ENCODE measurements at regions not wholly inside any gene's neighbourhood (a gene's known extent, or its start where the extent isn't known, plus 50 kb on each side); places are given as distances from the start of the nearest gene placed in this dataset.
"Not testable (repeated sequence)": the region's sequence is repeated elsewhere in the genome, so short reads cannot be mapped to it uniquely, and the experiment has no call there.

DNA sequence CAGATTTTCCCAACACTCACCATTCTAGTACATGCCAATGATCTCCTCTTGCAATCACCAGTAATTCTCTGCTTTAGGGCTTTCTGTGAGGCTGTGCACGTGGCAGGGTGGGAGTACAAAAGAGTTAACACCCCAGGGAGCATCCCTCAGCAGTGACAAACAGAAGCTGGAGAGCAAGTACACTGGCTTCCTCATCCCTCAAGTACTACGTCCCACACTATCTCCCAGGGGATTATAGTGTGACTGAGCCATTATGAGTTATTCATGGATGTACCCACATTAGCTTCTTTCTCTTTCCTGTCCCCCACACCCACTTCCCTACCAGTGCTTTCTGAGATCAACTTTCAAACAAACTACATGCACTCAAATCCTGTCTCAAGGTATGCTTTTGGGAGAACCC lies 1216.5 kb upstream of the AUTS2 start:
- DNase-seq (ENCODE audit: low spot score) = no peak

DNA sequence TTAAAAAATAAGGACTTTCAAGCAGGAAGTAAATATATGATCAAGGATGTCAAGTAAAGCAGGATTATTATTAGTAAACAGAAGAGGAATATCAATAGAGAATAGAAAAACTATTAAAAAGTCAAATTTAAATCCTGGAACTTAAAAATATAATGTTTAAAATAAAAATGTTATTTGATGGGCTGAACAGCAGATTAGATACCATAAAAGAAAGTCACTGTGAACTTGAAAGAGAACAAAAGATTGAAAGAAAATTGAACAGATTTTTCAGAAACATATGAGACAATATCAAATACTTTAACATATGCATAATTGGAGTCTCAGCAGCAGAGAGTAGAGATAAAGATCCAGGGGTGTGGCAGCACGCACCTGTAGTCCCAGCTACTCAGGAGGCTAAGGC lies 1213.7 kb upstream of the AUTS2 start:
- no peak for DNase-seq (ENCODE audit: low spot score)

DNA sequence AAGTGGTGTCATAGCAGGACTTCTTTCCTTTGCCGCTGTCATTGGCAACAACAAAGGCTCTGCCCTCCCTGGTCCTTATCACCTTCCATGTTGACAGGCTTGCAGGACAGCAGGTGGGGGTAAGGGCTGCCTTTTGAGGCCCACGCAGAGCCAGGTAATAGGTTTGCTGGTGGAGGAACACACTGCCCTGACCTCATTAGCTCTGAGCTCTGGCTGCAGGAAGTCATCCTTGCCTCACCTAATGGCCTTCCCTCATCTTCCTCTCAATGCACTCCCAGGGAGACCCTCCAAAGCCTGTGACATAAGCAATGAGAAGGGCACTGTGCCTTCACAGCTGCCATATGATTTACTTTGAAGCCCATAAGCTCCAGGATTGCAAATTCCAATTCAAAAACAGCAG lies 1205.2 kb upstream of the AUTS2 start:
- no peak for DNase-seq (ENCODE audit: low spot score)

DNA sequence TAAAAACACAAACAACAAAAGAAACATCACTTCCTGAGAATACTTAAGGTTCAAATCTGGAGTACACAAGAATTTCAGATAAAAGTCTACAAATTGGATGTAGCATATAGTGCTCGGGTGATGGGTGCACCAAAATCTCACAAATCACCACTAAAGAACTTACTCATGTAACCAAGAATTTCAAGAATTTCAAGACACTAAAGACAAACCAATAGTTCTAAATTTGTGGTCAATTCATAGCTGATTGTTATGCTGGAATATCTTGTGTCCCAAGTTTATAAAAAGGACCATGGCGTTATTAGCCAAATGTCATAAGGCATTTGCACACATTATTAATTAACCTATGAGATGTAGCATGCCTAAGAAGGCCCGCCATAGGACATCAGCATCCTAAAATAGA lies 1204.1 kb upstream of the AUTS2 start:
- no peak for DNase-seq (ENCODE audit: low spot score)

DNA sequence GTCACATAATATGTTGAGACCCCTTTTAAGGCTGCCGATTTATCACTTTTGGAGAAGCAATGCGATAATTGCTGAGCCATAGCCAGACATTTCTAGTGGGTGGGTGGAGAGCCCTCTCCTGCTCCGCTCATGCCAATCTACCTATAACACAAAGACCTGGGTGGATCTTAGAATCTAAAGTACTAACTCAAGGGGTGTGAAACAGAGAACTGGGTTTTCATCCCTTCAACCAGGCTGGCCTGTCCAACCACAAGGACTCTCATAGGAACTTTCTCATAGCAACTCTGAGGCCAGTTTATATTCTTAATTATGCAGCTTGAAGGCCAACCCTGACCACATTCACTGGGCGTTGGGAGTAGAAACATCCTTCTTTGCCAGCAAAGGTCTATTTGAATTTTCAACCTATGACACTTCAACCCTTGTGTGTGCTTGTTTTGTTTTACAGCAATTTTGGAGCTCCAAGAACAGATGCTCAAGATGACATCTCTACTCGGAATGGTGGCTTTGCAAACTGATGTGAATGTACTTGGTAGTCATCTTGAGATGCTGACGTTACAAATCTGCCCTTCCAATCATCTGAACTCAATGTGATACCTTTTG lies 1198.2 kb upstream of the AUTS2 start:
- DNase-seq (ENCODE audit: low spot score) = no peak

DNA sequence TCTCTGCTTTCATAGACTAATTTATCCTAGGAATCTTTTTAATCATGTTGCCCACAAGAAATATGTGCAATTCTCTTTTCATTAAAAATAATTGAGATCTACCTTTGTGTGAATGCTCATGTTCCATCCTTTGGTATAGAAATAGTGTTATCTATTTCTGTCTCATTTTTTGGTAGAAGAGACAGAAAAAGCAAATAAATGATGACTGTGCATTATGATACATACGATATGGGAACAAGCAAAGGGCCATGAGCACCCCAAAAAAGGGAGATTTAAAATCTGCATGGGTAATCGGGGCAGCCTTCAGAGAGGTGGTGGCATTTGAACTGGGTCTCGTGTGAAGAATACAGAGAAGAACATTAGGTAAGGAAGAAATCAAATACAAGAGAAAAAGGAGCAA lies 1197.5 kb upstream of the AUTS2 start:
- DNase-seq (ENCODE audit: low spot score) = no peak

DNA sequence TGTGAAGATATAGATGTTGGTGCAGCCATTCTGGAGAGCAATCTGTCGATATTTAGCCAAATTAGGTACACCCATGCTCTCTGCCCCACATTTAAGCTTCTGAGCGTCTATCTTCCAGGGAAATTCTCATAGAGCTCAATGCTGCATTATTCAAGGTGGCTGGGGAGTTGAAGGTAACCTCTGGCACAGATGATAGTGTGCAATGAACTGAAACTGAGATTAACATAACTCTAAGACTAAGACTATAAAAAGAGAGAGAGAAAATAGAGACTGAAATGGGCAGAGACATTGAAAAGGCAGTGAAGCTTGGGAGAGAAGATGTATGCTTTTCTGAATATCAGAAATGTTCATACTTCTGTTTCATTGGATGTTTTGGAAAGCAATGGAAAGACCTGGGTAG lies 1197.0 kb upstream of the AUTS2 start:
- DNase-seq (ENCODE audit: low spot score) = no peak

DNA sequence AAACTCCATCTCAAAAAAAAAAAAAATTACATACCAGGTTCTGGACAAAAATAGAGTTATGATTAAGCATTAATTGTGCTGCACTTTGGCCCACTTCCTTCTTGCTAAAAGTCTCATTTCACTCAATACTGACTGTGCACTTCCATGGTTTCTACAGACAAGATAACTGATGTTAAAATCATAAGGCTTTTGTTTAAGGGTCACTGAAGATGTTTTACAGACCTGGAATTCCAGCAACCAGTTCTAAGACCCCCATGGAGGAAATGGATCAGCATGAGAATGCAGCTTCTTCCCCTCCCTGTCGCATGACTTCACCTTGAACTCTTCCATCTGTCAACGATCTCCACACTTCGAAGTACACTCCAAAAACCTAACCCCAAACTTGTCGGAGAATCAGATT lies 1191.8 kb upstream of the AUTS2 start:
- no peak for DNase-seq (ENCODE audit: low spot score)

DNA sequence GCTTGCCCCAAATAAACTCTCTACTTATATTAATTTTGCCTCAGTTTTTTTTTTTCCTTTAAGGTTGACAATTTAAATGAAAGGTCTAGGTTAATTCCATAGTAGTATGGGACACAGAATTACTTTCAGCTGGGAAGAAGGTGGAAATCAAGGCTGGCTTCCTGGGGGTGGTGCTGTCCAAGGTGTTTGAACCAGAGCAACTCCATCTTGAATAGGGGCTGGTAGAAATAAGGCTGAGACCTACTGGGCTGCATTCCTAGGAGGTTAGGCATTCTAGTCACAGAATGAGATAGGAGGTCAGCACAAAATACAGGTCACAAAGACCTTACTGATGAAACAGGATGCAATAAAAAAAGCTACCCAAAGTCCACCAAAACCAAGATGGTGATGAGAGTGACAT lies 1190.8 kb upstream of the AUTS2 start:
- no peak for DNase-seq (ENCODE audit: low spot score)

DNA sequence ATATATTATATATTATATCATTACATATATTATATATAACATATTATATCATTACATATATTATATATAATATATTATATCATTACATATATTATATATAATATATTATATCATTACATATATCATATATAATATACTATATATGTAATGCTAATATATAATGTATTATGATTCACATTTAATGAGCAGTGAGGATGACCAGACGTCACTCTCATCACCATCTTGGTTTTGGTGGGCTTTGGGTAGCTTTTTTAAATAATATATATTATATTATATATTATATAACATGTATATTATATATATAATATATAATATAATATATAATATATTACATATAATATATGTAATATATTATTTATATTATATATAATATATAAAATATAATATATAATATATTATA lies 1189.4 kb upstream of the AUTS2 start:
- no peak for DNase-seq (ENCODE audit: low spot score)

DNA sequence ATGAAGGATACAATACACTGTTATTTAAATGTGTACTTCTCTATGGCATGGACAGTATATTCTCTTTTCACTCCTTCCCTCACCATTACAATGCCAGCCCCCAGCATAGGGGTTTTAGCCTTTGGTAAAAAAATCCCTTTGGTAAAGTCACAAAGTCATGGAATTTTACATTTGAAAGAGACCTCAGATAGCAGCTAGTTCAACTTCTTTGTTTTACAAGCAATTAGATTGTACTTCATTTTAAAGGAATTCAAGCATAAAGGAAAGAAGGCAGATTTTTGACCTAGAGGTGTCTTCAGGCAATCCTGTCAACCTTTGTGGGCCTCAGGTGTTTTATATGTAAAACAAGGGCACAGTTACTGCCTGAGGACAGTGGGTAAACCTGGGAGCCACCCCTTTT lies 1188.4 kb upstream of the AUTS2 start:
- DNase-seq (ENCODE audit: low spot score) = no peak

DNA sequence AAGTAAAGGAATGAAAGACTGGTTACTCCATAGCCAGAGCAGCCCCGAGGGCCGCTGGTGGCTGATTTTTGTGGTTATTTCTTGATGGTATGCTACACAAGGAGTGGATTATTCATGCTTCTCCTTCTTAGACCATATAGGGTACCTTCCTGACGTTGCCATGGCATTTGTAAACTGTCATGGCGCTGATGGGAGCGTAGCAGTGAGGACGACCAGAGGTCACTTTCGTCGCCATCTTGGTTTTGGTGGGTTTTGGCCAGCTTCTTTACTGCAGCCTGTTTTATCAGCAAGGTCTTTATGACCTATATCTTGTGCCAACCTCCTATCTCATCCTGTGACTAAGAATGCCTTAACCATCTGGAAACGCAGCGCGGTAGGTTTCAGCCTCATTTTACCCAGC lies 1187.6 kb upstream of the AUTS2 start:
- DNase-seq (ENCODE audit: low spot score) = not testable (repeated sequence)

DNA sequence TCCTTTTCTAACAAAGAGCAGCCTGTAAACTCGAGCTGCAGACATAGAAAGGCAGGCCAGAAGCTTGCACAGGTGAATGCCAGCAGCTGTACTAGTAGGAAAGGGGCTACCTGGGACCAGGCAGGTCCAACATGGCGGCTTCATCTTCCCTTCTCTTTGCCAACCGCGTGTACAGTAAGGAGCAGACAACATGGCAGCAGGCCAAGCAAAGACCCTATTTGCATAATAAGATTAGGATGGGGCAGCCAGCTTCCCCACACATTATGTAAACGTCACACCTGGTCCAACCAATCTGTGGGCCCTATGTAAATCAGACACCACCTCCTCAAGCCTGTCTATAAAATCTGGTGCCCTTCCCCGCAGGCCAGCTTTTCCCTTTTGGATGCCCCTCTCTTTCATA lies 1186.5 kb upstream of the AUTS2 start:
- DNase-seq (ENCODE audit: low spot score) = no peak

DNA sequence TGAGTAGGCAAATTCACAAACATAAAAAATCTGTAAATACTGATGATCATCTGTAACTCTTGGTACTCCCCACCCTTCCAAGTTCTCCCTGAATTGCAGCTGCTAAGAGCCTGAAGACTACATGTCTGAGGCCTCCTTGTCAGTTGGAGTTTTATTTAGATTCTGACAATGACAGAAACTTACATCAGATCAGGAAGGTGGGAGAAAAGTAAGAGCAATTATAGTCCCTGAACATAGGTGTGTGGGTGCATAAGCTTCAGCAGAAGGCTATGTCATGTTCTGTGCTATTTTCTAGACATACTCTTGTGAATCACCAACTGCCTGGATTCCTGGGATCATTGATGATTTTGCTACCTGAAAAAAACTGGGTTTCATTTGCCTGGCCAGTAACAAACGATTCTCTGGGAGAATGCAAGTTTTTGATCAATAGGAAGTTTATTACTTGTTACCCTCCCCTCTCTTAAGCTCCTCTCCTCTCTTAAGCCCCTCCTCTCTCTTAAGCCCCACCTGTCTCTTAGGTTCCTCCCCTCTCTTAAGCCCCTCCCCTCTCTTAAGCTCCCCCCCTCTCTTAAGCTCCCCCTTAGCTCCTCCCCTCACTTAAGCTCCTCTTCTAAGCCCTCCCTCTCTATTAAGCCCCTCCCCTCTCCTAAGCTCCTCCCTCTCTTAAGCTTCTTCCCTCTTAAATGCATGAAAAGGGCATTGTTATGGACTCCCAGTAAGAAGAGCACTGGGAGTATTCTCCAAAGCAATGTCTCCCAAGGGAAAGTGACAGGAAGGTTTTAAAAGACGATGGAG lies 1183.4 kb upstream of the AUTS2 start:
- no peak for DNase-seq (ENCODE audit: low spot score)

DNA sequence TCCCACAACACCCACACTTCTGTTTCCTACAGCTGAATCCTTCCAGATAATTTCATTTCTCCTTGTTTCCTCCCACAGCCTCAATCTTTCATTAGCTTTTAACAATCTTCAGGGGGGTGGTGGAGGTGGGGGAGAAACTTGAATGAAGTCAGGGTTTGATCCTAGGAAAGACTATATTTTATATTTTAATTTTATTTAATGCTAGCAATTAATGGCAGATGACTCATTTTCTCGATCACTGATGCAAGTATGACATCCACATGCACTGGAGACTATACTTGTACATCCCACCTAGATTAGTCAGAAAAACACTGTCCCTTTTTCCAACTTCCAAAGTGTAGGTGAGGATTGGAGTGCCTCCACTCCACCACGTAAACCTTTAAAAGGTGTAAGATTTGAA lies 1181.3 kb upstream of the AUTS2 start:
- no peak for DNase-seq (ENCODE audit: low spot score)

DNA sequence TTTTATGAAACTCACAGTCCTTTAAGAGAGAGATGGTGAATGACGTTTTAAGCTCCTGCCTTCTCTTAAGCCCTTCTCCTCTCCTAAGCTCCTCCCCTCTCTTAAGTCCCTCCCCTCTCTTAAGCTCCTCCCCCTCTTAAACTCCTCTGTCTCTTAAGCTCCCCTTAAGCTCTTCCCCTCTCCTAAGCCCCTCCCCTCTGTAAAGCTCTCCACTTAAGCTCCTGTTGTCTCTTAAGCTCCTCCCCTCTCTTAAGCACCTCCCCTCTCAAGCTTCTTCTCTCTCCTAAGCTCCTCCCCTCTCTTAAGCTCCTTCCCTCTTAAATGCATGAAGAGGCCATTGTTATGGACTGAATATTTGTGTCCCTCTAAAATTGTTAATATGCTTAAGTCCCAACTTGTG lies 1180.6 kb upstream of the AUTS2 start:
- no peak for DNase-seq (ENCODE audit: low spot score)

DNA sequence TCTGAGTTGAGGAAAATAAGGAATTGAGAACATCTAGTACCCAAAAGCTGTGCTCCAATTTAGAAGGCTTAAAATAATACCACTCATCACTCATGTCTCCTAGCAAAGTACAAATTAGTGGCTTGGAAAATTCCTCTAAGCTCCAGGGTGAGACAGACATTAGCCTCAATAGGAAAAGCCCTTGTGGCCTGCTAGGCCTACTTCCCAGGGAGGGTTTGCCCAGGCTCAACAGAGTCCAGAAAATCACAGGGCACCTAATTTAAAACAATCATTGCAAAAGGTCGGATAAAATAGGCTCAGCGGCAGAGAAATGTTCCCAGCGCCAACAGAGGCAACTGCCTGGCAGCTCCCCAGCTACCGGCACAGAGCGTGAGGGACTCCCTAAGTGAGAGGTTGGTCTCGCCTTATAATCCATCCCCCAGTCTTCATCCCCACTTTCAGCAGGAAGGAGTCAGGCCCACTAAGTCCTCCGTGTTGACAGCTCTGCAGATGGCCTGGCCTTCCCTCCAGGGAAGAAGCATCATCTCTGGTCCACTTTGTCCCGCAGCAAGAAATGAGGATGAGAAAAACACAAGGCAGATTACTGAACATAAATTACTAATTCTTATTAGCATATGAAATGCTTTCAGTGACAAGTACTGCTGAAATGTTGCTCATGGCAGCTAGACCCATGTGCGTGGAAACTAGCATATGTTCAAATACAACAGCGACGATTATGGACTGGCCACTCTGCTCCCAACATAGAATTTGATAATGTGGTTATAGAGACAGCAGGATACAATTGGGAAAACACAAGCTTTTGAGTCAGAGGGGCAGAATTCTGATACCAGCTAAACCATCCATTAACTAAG lies 1177.7 kb upstream of the AUTS2 start:
- DNase-seq (ENCODE audit: low spot score) = no peak

DNA sequence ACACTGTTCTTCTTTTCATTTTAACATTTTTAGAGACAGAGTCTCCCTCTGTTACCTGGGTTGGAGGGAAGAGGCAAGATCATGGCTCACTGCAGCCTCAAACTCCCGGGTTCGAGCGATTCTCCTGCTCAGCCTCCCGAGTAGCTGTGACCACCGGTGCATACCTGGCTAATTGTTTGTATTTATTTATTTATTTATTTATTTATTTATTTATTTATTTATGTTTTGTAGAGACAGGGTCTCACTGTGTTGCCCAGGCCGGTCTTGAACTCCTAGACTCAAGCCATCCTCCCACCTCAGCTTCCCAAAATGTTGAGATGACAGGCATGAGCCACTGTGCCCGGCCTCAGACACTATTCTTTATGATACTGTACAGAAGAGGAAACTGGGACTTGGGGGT lies 1176.6 kb upstream of the AUTS2 start:
- DNase-seq (ENCODE audit: low spot score) = no peak

DNA sequence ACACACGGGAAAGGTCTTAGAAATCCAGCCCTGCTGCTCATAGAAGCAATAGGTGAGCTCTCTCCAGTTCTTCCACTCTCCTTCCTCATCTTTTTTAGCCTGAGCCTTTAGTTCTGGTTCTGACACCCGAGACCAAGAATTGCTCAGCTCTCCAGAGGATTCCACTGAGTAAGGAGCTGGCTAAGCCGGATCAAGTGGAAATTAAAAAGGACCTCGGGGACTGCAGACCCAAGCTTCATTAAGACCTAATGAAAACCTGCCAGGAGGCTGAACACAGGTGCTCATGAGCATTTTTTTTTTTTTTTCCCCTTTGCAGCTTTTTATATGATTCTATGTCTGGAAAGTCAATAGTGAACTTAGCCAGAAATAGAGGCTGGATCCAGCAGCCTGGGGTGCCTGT lies 1176.0 kb upstream of the AUTS2 start:
- no peak for DNase-seq (ENCODE audit: low spot score)

DNA sequence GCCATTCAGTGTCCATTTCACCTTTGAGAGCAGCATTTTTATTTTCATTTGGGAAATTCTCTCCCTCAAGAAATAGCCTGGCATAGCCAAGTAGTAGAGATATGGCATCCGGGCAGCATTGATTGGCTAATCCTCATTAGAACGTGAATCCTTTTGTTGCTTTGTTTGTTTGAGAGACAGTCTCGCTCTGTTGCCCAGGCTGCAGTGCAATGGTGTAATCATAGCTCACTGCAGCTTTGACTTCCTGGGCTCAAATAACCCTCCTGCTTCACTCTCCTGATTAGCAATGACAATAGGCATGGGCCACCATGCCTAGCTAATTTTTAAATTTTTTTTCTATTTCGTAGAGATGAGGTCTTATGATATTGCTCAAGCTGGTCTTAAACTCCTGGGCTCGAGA lies 1174.9 kb upstream of the AUTS2 start:
- no peak for DNase-seq (ENCODE audit: low spot score)

DNA sequence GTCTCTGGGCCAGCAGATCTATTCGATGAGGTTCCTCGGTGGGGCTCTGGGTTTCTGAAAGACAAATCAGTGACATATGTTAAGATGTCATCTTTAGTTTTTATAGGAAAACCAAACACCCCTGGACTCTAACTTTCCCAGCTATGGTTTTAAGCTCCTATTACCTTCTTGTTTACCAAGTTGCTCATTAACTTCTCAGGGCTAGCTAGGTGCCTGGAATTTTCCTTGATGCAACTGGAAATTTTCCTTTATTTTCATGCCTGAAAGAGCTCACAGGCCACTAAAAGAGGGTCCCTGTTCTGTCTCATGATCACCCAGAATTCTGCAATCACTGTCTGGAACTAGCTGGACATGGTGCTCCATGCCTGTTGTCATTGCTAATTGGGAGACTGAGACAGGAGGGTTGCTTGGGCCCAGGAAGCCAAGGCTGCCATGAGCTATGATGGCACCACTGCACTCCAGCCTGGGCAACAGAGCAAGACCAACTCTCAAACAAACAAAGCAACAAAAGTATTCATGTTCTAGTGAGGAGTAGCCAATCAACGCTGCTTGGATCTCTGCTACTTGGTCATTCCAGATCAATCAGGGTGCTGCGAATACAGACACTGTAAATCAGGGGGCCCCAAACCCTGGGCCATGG lies 1173.5 kb upstream of the AUTS2 start:
- no peak for DNase-seq (ENCODE audit: low spot score)

DNA sequence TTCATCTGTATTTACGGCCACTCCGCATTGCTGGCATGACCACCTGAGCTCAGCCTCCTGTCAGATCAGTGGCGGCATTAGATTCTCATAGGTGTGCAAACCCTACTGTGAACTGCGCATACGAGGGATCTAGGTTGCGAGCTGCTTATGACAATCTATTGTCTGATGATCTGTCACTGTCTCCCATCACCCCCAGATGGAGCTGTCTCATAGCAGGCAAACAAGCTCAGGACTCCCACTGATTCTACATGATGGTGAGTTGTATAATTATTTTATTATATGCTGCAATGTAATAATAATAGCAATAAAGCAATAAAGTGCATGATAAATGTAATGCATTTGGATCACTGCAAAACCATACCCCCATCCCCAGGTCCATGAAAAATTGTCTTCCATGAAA lies 1172.9 kb upstream of the AUTS2 start:
- DNase-seq (ENCODE audit: low spot score) = no peak

Data from umbilical cord (tissue), 1 donor.